ENCODE measurements at regions not wholly inside any gene's neighbourhood (a gene's known extent, or its start where the extent isn't known, plus 50 kb on each side); places are given as distances from the start of the nearest gene placed in this dataset.

DNA sequence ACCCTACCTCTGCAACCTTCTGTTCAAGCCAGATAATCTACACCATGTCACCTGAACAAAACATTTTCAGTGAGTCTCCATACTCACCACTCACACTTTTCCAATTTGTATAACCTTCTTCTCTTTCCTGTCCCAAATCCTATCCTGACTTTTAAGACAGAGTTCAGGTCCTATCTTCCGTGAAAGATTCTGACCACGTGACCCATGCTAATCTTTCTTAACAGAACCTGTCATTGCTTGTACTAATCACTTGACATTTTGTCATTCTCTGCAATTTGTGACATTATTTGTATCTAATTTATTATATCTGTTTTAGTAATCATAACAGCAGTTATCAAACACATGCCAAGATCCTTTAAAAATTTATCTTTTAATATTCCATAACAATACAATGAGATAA is 132.5 kb upstream of the PRLR start:
- Histone ChIP-seq H3K18ac (ENCODE audit: low read depth, low read length) (no peak overlapping the region), H4K20me1 (ENCODE audit: insufficient read depth, low read length) (no peaks in the 10 kb centered on the region), H2BK5ac (ENCODE audit: low read depth, low read length, poor library complexity, severe bottlenecking) (no peak overlapping the region), H3K4me3 (ENCODE audit: insufficient read depth, low read depth, low read length) (no peak overlapping the region), H3K9me3 (ENCODE audit: control insufficient read depth, insufficient read depth, low read length) (no peaks in the 10 kb centered on the region), H3K4me2 (ENCODE audit: low read depth, low read length) (no peak overlapping the region), H3K56ac (ENCODE audit: extremely low read depth, insufficient read depth, low read length) (no peak overlapping the region), H2AK5ac (ENCODE audit: low read depth, low read length) (no peak overlapping the region), H2BK120ac (ENCODE audit: low read depth, low read length) (no peak overlapping the region), H4K91ac (ENCODE audit: insufficient read depth, low read depth, low read length) (no peak overlapping the region), H2BK20ac (ENCODE audit: low read depth, low read length) (no peak overlapping the region), H3K14ac (replicated peaks; ENCODE audit: low read depth, low read length) (no peak overlapping the region), H3K9ac (ENCODE audit: low read depth, low read length) (no peak overlapping the region), H4K5ac (ENCODE audit: low read depth, low read length) (no peak overlapping the region), H3K27me3 (ENCODE audit: control insufficient read depth, insufficient read depth, low read length) (no peaks in the 10 kb centered on the region), H4K8ac (ENCODE audit: low read depth in 2 of 2, low read length in 2 of 2) (no peak overlapping the region), H3K4ac (ENCODE audit: low read depth, low read length) (no peak overlapping the region), H3K36me3 (ENCODE audit: control insufficient read depth, insufficient read depth, low read length) (no peaks in the 10 kb centered on the region), H2BK15ac (ENCODE audit: low read depth, low read length) (no peak overlapping the region), H3K23ac (ENCODE audit: low read depth, low read length) (no peak overlapping the region), H3K27ac (ENCODE audit: insufficient read depth, low read length) (no peak overlapping the region), H2AFZ (replicated peaks; ENCODE audit: low read length, poor library complexity) (no peak overlapping the region), H2AK9ac (replicated peaks; ENCODE audit: low read depth, low read length, poor library complexity) (no peak overlapping the region), H3K9me1 (ENCODE audit: insufficient read depth, low read length) (no peaks in the 10 kb centered on the region), H3K79me1 (ENCODE audit: low read depth in 1 of 2, low read length in 2 of 2) (no peaks in the 10 kb centered on the region), H3K4me1 (ENCODE audit: control insufficient read depth, insufficient read depth, low read length) (no peaks in the 10 kb centered on the region)
- in situ Hi-C loops (cut with MboI; ENCODE audit: low sequenced_read_pairs): no loop called here
- intact Hi-C loops (cut with micrococcal nuclease): no loop called here
- ATAC-seq (ENCODE audit: low read depth) (no peak), DNase-seq (no peak)
- CTCF ChIA-PET: no interaction called here
- TF ChIP-seq FOS (IDR thresholded peaks at IDR 0.05; ENCODE audit: low read depth, low read length): no peak
- TF ChIP-seq MAZ (IDR thresholded peaks at IDR 0.05; ENCODE audit: borderline replicate concordance, low read depth, low read length): no peak
- TF ChIP-seq RFX5 (IDR thresholded peaks at IDR 0.05; ENCODE audit: low read depth, low read length): no peak
- no peak for TF ChIP-seq POLR2A (IDR thresholded peaks at IDR 0.05; ENCODE audit: low read depth, low read length)
- TF ChIP-seq BHLHE40 (IDR thresholded peaks at IDR 0.05; ENCODE audit: low read depth, low read length): no peak
- no peak for TF ChIP-seq CHD1 (IDR thresholded peaks at IDR 0.05; ENCODE audit: low read depth, low read length)
- TF ChIP-seq RCOR1 (IDR thresholded peaks at IDR 0.05; ENCODE audit: insufficient replicate concordance, low read length): no peak
- no peak for TF ChIP-seq CTCF (conservative IDR thresholded peaks at IDR 0.05; ENCODE audit: low read depth, low read length)
- no peak for TF ChIP-seq SMC3 (IDR thresholded peaks at IDR 0.05; ENCODE audit: low read depth, low read length)
- TF ChIP-seq, protein P1, sequence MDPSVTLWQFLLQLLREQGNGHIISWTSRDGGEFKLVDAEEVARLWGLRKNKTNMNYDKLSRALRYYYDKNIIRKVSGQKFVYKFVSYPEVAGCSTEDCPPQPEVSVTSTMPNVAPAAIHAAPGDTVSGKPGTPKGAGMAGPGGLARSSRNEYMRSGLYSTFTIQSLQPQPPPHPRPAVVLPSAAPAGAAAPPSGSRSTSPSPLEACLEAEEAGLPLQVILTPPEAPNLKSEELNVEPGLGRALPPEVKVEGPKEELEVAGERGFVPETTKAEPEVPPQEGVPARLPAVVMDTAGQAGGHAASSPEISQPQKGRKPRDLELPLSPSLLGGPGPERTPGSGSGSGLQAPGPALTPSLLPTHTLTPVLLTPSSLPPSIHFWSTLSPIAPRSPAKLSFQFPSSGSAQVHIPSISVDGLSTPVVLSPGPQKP (IDR thresholded peaks at IDR 0.05; ENCODE audit: borderline replicate concordance, low read depth, low read length): no peak
- no peak for TF ChIP-seq NFE2L2 (IDR thresholded peaks at IDR 0.05; ENCODE audit: low read depth, low read length)
- TF ChIP-seq CEBPB (IDR thresholded peaks at IDR 0.05; ENCODE audit: low read depth, low read length): no peak
- POLR2A ChIA-PET (ENCODE audit: unreplicated experiment): no interaction called here
- dilution Hi-C loops (cut with HindIII; ENCODE audit: low sequenced_read_pairs, unreplicated experiment): no loop called here
- no TSS peak for BruUV-seq (replicated peaks)
- WGBS, 2 experiments (ENCODE audit: extremely low coverage in 2 of 2, insufficient read length in 1 of 2): no CpG with 5 or more reads among the region's 2 CpGs

All from IMR-90 (cell line).